Stimulated activated naive CD4-positive, alpha-beta T cell (primary cell): ENCODE measurements at regions not wholly inside any gene's neighbourhood (a gene's known extent, or its start where the extent isn't known, plus 50 kb on each side); places are given as distances from the start of the nearest gene placed in this dataset.
A peak's percentile ranks its signal among the peaks of the same experiment; 100 is the strongest.

ENCODE experiments used
- DNase-seq, 6 experiments: peaks; one replicate each; lab custom pipeline; 2025; lab: John Stamatoyannopoulos, UW

DNA sequence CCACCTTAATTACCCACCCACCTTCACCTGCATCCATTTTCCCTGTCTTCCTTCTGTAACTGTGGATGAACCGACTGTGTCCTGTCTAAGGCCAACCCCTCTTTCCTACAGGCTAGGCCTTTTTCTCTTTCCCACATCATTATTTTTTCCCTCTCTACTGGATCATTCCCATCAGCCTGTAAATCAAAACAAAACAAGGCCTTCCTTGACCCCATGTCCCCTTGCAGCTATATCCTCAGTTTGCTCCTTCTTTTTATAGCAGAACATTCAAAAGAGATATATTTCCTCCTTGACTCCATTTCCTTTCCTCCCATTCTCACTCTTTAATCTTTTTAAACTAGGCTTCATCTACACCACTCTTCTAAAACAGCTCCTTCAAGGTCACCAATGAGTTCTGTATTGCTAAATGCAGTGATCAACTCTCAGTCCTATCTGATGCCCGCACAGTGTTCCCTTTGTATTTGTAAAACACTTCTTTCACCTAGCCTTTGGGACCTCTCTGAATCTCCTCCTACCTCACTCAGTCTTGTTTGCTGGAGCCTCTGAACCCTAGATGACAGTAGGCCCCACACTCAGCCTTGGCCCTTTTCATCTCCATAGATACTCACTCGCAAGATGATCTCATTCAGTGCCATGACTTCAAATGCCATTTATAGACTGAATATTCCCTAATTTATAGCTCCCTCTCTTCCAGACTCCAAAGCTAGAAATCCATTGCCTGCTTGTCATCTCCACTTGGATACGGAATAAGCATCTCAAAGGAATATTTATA, 55.7 kb downstream of the CXCR4 start:
- no peak for DNase-seq

DNA sequence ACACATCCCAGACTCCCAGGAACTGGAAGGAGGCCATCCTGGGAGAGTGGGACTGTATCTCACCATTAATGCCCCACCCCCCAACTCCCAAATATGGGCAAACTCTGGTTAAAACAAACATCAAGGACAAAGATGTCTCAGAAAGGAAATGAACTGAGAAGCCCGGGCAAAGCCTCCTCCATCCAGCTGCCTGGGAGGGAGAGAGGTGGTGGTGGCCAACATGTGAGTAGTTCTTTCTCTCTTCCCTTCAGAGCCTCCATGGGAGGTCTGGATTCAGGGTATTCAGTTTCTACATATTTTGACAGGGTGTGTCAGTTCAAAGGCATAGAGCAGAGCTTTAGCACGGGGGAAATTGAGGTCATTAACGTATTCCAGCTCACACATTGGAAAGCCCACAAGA, 57.5 kb downstream of the CXCR4 start:
- no peak for DNase-seq

DNA sequence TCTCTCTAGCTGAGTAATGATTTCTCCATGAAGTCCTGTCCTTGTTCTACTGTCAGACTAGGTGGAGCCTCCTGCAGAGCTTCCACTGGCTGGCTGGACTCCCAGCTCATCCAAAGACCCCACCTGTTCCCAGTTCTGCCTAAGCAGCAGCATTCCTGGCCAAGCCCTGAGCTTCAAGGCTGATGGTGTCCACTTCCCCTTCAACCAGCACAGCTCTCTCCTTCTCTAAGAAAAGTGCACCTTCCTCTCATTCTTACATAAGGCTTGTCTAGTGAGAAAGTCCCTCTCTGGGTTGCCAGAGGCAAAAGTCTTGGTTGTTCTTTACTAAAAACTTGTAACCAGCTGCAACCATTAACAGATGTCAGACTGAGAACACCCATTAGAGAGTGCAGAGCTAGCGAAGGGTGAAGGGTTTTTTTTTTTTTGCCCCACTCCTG, 58.9 kb downstream of the CXCR4 start:
- DNase-seq = no peak

DNA sequence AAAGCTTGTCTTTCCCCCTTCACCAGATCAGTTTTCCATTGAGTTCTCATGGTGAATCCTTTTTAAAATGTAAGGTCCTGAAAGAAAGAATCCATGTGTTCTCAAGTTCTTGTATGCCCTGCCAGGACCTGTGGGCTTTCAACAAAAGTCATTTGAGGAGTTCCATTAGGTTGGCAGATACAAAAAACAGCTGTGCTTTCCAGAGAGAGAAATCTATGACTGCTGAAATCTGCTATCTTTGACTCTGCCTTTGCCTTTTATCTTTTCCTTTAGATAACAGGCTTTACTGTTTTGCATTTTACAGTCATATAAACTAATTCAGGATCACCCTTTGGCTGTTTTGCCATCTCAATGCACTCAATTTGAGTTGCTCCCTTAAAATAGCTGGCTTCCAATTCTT, 59.7 kb downstream of the CXCR4 start:
- no peak for DNase-seq

GRCh38 chr2:136057802-136058140, 60.2 kb downstream of the CXCR4 start:
- no peak for DNase-seq

DNA sequence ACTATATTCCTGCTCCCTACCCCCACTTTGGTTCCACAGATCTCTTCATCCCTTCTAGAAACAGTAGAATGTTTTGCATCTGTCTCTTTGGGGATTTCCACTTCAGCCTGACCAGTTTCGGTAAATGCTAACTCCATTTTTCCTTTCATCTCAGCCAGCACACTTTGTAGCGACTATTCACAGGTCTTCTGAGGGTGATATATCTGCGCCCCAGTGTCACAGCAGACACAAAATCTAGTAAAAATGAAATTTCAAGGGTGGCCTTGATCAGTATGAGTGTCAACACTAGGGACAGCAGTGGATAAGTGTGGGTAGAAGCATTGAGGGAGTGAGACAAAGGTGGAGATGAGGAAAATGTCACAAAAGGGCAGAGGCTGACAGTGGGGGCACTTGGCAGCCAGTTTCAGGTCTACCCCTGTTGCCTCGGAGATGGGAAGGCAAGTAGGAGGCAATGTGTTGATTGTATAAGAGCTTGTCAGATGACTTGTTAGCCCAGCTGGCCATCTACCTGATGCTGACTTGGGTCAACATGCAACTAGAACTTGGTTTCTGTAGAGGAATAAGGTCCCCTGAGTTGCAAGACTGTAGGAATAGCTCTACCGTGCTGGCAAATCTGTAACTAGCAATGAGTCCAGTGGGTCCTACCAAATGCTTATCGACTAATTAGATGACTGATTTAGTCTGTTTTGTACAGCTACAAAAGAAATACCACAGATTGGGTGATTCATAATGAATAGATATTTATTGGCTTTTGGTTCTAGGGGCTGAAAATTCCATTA, 60.7 kb downstream of the CXCR4 start:
- DNase-seq = peak in 1 of 6 experiments; percentile 18

- no peak for DNase-seq
Measured at GRCh38 chr2:136055929-136056688, 61.8 kb downstream of the CXCR4 start.

DNA sequence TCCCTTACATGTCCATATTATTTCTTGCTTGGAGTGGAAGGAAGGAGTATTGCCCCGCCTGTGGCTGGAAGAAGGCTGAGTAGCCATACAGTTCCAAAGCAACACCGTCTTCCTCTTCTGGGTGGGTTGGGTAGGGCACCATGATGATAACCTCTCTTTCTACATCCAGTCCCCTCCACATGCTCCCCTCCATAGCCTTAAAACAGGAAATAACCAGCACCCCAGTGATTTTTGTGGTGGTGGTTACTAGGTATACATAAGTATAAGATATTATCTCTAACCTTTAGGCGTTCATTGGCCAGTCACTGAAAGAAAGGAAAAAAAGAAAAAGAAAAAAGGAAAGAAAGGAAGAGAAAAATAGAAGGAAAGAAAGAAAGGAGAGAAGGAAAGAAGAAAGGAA, 63.1 kb downstream of the CXCR4 start:
- no peak for DNase-seq

DNA sequence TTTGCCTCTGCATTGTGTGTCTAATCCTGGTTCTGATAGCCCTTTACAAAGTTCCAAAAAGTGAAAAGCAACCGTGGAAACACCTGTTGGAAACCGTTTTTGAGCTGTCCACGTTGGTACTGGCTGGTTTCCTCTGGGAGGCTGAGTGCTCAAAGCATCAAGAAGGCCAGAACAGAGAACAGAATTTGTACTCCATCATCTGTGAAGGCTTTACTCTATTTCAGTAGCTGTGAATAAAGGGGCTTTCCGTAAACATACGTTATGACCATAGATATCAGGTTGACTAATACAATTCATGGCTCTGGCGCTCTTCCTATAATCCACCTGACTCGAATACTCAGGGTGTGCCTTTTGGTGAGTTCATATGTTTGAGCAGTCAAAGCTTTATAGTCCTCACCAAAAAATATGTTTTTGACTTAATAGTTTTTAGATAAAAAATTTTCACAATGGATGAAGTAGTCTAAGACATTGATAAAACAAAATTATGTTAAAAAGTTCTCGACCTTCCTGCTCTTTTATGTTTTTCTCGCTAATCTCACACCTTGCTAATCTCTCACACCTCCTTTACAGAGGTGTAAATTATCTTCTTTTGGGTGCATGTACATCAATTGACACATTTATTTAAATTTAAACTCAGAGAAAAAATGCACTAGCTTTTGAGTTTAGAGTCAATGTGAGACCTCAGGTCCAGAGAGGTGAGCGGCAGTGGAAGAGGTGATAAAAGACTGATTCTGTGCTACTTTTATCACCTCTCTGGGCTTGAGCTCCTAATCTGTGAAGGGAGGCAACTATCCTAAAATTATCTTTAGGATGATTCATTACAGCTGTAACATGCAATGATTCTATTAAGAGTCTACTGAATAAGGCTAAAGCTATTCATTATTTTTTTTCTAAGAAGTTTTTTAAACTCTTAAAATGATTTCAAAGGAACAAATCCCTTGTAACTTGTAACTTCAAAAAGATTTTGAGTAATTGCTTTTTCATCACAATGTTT, 65.3 kb downstream of the CXCR4 start:
- DNase-seq = peak in 1 of 6 experiments; percentile 5

DNA sequence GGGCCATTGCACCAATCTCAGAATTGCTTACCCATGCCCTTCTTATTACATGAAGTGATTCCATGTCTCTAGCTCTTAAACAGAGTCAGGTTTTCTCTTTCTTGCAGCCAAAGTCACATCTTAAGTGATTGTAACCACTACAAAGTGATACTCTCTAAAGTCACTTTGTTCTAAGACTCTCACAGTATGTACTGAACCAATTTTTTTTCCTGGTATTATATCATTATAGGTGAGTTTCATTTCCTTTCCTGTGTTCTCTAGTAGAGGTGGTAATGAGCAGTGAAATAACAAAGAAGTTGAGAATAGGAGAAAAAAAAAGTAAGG, 66.3 kb upstream of the DARS1 start:
- peak in 3 of 6 experiments; percentile 61 to 71 (median 62) for DNase-seq

GRCh38 chr2:136051001-136051724, 65.7 kb upstream of the DARS1 start:
- no peak for DNase-seq

DNA sequence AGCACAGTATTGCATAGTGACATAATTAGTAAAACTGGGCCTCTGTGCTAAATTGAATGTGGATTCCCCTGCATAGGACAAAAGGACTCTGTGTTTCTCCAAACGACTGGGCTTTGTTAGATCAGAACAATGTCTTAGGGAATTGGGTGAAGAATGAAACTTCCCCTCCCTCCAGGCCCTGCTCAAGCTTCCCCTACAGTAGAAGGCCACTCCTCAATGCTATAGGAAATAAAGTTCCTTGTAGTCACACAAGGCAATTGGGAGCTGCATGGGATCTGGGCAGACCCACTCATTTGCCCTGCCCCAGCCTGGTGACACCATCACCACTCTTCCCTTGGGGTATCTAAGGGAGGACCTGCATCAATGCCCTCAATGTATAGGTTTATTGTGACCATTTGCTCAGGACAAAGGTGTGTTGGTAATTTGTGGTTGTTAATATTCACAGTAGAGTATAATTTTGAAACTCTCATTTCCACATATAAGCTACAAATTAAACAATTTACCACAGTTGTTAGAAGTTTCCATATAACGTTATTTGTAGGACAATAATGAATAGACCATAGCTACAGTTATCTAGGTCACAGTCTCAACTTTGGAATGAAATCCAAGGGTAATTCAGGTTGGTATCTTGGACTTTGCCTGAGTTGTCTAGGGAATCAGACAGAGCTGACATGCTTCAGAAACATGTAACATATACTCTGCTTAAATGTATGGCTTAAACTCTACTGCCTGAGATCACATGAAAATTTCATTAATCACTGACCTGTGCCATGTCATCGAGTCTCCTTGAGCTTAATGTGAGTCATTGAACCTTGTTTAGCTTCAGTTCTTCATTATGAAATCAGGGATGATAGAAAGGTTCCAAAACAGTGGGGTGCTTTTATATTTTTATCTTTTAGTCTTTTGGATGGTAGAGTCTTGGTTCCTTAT, 64.8 kb upstream of the DARS1 start:
- no peak for DNase-seq

DNA sequence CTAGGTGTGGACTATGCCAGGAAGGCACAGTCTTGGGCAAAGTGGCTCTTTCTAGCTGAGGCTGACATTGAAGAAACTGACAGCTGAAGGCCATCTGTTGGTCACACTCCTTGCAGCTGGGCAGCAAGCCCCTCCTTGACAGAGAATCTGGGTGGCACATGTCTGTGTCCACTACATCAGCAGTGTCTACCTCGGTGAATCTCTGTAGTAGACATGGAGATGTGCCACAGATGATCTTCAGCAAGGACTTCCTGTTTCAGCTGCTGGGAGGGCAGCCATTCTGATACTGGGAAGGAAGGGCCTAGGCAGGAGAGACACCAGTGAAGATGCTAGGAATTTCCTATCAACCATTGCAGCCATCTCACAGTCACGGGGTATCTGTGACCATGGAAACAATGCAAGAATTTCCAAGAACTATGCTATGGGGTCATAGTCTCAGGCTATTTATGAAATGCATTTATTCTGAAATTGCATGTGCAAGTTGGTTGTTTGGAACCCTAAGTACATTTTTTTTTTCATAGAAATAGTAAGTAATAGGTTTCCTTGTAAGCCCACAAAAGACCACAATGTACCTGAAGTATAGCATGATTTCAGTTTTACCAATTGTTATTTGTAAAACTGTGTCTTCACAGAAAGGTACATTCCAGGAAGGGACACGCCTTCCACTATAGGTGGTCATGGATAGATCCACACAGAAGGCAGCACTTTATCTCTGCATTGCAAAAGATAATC, 63.8 kb upstream of the DARS1 start:
- no peak for DNase-seq

DNA sequence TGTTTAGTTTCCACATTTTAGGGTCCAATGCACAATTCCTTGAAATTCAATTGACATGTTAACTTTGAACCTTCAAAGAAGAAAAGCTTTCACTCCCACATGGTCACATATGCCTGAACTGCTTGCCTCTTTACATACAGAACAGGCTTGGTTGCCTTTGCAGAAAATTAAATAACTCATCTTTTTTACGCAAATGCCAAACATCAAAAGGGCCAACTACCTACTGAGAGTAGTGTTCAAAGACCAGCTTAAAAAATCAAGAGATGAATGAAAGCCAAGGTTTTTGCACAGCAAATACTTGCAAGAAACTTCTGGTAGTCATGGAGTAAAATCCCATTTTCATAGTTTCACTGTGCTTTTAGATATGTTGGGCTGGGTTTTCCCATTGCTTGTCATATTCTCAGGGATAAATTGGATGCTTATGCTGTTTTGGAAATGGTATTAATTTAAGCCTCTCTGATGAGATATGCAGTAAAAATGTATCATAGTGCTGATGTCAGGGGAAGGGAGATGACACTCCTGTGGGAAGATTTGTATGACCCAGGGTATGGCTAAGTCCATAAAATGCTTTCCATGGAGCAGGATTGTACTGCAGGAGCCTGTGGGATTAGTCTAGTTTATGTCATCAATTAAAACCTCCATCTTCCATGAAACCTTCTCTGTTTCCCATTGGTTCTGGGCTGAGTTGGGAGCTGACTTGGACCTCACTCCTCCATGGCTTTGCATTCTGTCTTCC, 60.6 kb upstream of the DARS1 start:
- DNase-seq = peak in 1 of 6 experiments; percentile 10

GRCh38 chr2:136045344-136045743, 59.9 kb upstream of the DARS1 start:
- no peak for DNase-seq
